ENCODE measurements at regions not wholly inside any gene's neighbourhood (a gene's known extent, or its start where the extent isn't known, plus 50 kb on each side); places are given as distances from the start of the nearest gene placed in this dataset.

DNA sequence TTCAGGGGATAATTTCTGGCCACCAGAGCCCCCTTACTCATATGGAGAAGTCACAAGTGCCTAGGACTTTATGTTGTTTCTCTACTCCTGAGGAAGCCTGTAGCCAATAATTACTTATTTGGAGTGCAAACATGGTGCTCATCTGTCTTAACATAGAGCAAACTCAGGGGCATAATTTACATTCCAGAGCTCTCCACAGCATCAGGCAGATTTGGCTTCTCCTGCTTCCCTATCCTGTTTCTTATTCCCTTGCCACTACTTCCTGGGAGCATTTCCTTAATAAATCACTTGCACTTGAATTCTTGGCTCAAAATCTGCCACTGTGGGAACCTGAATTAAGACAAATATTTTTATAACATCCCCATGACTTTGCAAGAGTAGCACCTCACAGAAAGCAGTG is 960.9 kb downstream of the SOCS6 start:
- TF ChIP-seq POLR2AphosphoS5 (IDR thresholded peaks at IDR 0.05; ENCODE audit: low read depth, low read length), result no peak
- no peak for TF ChIP-seq REST (IDR thresholded peaks at IDR 0.05; ENCODE audit: insufficient read depth in 1 of 2, low read depth in 2 of 2, low read length in 2 of 2)

Data from PFSK-1 (cell line).